OCI-LY7 (cell line): ENCODE measurements at regions not wholly inside any gene's neighbourhood (a gene's known extent, or its start where the extent isn't known, plus 50 kb on each side); places are given as distances from the start of the nearest gene placed in this dataset.

Source experiments
- BruUV-seq: library from RNA; stranded (reverse); fragments of 400-500 nt; replicated peaks from 2 replicates; lab custom pipeline; 2021; lab: Mats Ljungman, UMichigan
- CTCF ChIA-PET: fragments of 300-600 bp; sonication (Branson Sonifier 250); formaldehyde crosslinking; loops from one replicate; lab custom pipeline; 2022; ENCODE audit warnings: antibody characterized with exemption; ENCODE audit not compliant: unreplicated experiment; lab: Charles Lee
- POLR2A ChIA-PET: fragments of 300-600 bp; sonication (Branson Sonifier 250); formaldehyde crosslinking; loops from one replicate; lab custom pipeline; 2022; ENCODE audit warnings: antibody characterized with exemption; lab: Charles Lee
- DNase-seq: peaks from one replicate; pipeline ENCODE4 v3.0.0-alpha.2; 2015; ENCODE audit warnings: low spot score
- H2AFZ ChIP-seq: fragments of 200-600 bp; sonication (generic), shearing (Covaris generic); 2 replicates; pipeline ENCODE4 v1.6.1; 2014; ENCODE audit warnings: mild to moderate bottlenecking, antibody characterized with exemption, low read length, moderate library complexity
- H3K27ac ChIP-seq: fragments of 200-600 bp; sonication (generic); 2 replicates; pipeline ENCODE4 v1.5.1; 2014; ENCODE audit warnings: mixed run types, low read depth, mild to moderate bottlenecking, moderate library complexity, low read length, inconsistent platforms; ENCODE audit not compliant: poor library complexity, severe bottlenecking
- H3K36me3 ChIP-seq: fragments of 200-600 bp; sonication (generic); 2 replicates; pipeline ENCODE4 v1.6.1; 2014; ENCODE audit warnings: mild to moderate bottlenecking, antibody characterized with exemption, low read length, moderate library complexity, mixed read lengths; ENCODE audit not compliant: insufficient read depth
- H3K4me1 ChIP-seq: fragments of 200-600 bp; sonication (generic); 2 replicates; pipeline ENCODE4 v1.5.1; 2014; ENCODE audit warnings: mild to moderate bottlenecking, low read length; ENCODE audit not compliant: insufficient read depth, poor library complexity, severe bottlenecking
- H3K4me2 ChIP-seq: fragments of 200-600 bp; sonication (generic); 2 replicates; pipeline ENCODE4 v1.6.1; 2014; ENCODE audit warnings: mild to moderate bottlenecking, low read length
- H3K4me3 ChIP-seq: fragments of 200-600 bp; sonication (generic); 2 replicates; pipeline ENCODE4 v1.5.1; 2014; ENCODE audit warnings: mild to moderate bottlenecking, low read depth, low read length; ENCODE audit not compliant: poor library complexity, severe bottlenecking
- H3K79me2 ChIP-seq: fragments of 200-600 bp; sonication (generic); 2 replicates; pipeline ENCODE4 v1.6.1; 2016; ENCODE audit warnings: low read depth, mild to moderate bottlenecking, low read length, moderate library complexity, mixed read lengths; ENCODE audit not compliant: insufficient read depth
- H3K9me2 ChIP-seq: fragments of 200-600 bp; sonication (generic); 2 replicates; pipeline ENCODE4 v1.6.1; 2016; ENCODE audit warnings: mild to moderate bottlenecking, low read length, mixed read lengths; ENCODE audit not compliant: insufficient read depth
- H3K9me3 ChIP-seq: fragments of 200-600 bp; sonication (generic); 2 replicates; pipeline ENCODE4 v1.6.1; 2014; ENCODE audit warnings: mild to moderate bottlenecking, mixed run types, low read length, mixed read lengths
- H4K20me1 ChIP-seq: fragments of 200-600 bp; sonication (generic); 2 replicates; pipeline ENCODE4 v1.6.1; 2014; ENCODE audit warnings: mild to moderate bottlenecking, antibody characterized with exemption, low read length, moderate library complexity, mixed read lengths; ENCODE audit not compliant: insufficient read depth
- CTCF ChIP-seq: fragments of 200-600 bp; sonication (generic); conservative IDR thresholded peaks from 2 replicates; pipeline ENCODE4 v1.5.1; 2014; ENCODE audit warnings: mild to moderate bottlenecking, antibody characterized with exemption, low read length, moderate library complexity, mixed read lengths
- EZH2phosphoT487 ChIP-seq: fragments of 200-600 bp; sonication (generic); IDR thresholded peaks from 2 replicates; pipeline ENCODE4 v1.6.1; 2018; ENCODE audit warnings: low read depth, borderline replicate concordance, mild to moderate bottlenecking, mixed run types, antibody characterized with exemption, low read length, moderate library complexity, mixed read lengths
- intact Hi-C: fragments of 100-400 bp; cut with micrococcal nuclease; formaldehyde crosslinking; loops from one replicate; pipeline ENCODE4 v1.10.0; 2022; ENCODE audit not compliant: unreplicated experiment

GRCh38 chr6:165971202-165971601, 196.4 kb downstream of the TBXT start:
- no peak for DNase-seq
- ChIA-PET CTCF (no interaction called here), POLR2A (interaction anchor here (0.7 kb wide), 1 partner anchor 13 kb away, joined by 4 read pairs; no protein-coding TSS in a partner anchor)
- BruUV-seq: no TSS peak
- Histone ChIP-seq H3K9me2 (no peaks in the 10 kb centered on the region), H3K27ac (no peak overlapping the region), H3K36me3 (no peaks in the 10 kb centered on the region), H3K4me3 (no peak overlapping the region), H2AFZ (no peak overlapping the region), H3K79me2 (no peaks in the 10 kb centered on the region), H3K9me3 (no peaks in the 10 kb centered on the region), H3K4me1 (no peaks in the 10 kb centered on the region), H3K4me2 (no peak overlapping the region), H4K20me1 (no peaks in the 10 kb centered on the region)
- intact Hi-C loops: no loop called here
- TF ChIP-seq CTCF (no peak), EZH2phosphoT487 (no peak)

DNA sequence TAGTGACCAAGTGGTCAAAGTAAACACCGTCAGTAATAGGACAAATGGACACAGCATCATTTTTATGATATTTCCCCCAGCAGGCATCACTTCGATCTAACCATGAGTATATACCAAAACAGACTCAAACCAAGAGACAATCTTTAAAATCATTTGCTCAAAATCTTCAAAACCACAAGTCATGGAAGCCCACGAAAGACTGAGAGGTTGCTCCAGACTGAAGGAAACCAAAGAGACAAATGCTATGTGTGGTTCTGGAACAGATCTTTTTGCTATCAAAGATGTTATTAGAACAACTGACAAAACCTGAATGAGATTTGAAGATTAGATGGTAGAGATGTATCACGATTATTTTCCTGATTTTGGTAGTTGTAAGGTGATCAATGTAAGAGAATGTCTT, 197.7 kb downstream of the TBXT start:
- no peak overlapping the region for H3K4me2 ChIP-seq
- H3K9me3 ChIP-seq: no peaks in the 10 kb centered on the region
- H3K79me2 ChIP-seq: no peaks in the 10 kb centered on the region
- TF ChIP-seq EZH2phosphoT487: no peak
- no peak for TF ChIP-seq CTCF
- no peak overlapping the region for H3K4me3 ChIP-seq
- H2AFZ ChIP-seq: no peak overlapping the region
- ChIA-PET CTCF (no interaction called here), POLR2A (no interaction called here)
- no peaks in the 10 kb centered on the region for H3K36me3 ChIP-seq
- no TSS peak for BruUV-seq
- H3K27ac ChIP-seq: no peak overlapping the region
- intact Hi-C loops: no loop called here
- no peak for DNase-seq
- no peaks in the 10 kb centered on the region for H3K9me2 ChIP-seq
- no peaks in the 10 kb centered on the region for H3K4me1 ChIP-seq
- no peaks in the 10 kb centered on the region for H4K20me1 ChIP-seq

- Histone ChIP-seq H4K20me1 (no peaks in the 10 kb centered on the region), H3K4me1 (no peaks in the 10 kb centered on the region), H3K9me2 (no peaks in the 10 kb centered on the region), H3K4me3 (no peak overlapping the region), H3K27ac (no peak overlapping the region), H3K9me3 (no peaks in the 10 kb centered on the region), H2AFZ (no peak overlapping the region), H3K36me3 (no peaks in the 10 kb centered on the region), H3K4me2 (no peak overlapping the region), H3K79me2 (no peaks in the 10 kb centered on the region)
- ChIA-PET POLR2A (no interaction called here), CTCF (no interaction called here)
- DNase-seq: no peak
- TF ChIP-seq EZH2phosphoT487: no peak
- no peak for TF ChIP-seq CTCF
- no TSS peak for BruUV-seq
- intact Hi-C loops: no loop called here
Observed at GRCh38 chr6:165969184-165969583, 198.5 kb downstream of the TBXT start.
